ENCODE measurements at regions not wholly inside any gene's neighbourhood (a gene's known extent, or its start where the extent isn't known, plus 50 kb on each side); places are given as distances from the start of the nearest gene placed in this dataset.

DNA sequence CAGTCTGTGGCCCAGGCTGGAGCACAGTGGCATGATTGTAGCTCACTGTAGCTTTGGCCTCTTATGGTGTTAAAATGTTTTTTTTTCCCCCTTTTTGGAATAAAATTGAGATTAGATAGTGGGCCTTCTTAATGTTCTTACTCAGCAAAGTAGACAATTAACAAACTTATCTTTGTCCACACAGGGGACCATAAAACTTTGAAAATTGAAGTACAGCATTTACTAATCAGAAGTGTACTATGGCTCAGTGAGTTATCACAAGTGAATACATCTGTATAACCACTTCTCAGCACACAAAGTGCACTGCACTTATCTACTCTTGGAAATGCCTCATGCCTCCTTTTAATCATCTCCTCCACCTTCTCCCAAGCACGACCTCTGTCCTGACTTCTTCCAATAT lies 218.9 kb downstream of the PRDM2 start:
- no peak for DNase-seq (ENCODE audit: low read depth, low spot score)
- H3K27ac ChIP-seq: no peak overlapping the region

DNA sequence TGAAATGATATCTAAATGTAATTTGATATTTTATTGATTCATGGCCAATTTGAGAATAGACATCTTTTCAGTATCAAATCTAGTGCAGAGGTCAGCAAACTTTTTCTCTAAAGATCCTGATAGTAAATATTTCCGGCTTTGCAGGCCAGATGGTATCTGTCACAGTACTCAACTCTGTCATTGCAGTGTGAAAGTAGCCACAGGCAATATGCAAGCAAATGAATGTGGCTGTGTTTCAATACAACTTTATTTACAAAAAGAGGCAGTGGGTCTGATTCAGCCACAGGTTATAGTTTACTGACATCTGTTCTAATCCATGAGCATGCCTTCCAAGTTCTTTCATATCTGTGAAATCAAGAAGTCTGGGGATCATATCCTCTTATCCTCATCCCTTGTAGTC lies 221.2 kb downstream of the PRDM2 start:
- H3K27ac ChIP-seq: no peak overlapping the region
- DNase-seq (ENCODE audit: low read depth, low spot score): no peak

DNA sequence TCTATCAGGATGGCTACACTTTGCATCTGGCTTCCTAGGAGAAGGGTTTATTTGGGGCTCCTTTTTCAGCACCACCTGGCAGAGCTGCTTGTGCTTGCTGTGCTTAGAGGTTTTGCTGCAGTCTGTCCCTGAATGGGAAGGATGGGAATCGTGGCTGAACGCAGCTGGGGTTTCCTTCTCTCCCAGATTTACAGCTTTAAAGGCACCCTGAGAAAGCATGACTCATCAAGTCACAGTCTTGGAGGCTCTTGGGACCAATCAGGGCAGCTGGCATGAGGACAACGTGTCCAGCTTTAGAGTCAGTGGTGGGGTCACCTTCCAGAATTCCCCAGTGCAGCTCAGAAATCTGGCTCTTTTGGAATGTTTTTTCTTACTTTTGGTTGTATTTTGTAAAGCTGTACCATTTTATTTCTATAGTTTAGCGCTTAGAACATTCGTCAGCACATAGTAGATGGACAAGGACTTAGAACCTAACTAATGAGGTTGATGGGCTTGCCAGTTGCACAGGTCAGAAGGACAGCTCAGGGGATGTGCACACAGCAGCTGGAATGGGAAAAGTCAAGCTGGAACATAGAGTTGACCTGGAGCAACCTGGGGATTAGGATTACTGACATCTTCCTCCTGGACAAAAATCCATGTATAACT lies 222.6 kb downstream of the PRDM2 start:
- no peak overlapping the region for H3K27ac ChIP-seq
- no peak for DNase-seq (ENCODE audit: low read depth, low spot score)

DNA sequence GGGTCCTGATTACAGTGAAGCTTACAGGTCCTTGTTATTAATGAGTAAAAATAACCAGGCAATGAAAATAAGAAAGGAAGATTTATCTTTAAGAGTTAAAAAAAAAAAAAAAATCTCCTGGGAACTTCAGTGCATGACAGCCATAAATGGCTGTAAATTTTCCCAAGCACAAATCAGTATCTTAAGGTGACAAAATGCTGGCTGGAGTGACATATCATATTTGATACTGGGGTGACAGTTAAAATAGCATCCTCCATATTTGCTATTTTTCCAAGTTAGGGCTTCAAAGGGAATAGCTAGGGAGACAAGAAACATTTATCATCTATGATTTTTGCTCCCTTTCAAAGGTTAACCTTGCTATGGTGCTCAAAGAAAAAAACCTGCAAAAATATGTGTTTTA lies 226.6 kb downstream of the PRDM2 start:
- no peak overlapping the region for H3K27ac ChIP-seq
- no peak for DNase-seq (ENCODE audit: low read depth, low spot score)

DNA sequence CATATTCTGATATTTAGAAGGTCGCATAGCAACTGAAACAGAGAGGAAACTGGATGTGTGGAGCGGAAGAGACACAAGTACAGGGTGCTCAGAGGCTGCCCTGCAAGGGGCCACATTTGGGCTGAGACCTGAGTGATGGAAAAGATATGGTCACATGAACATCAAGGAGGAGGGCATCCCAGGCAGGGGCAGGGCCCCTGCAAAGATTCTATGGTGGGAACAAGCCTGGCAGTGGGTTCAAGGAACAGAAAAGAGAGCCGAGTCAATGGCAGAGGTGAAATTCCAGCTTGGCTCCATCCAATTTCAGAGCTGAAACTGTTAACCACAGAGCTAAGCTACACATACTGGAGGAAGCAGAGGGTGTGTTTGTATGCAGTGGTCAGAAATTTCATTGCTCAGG lies 227.7 kb downstream of the PRDM2 start:
- no peak for DNase-seq (ENCODE audit: low read depth, low spot score)
- H3K27ac ChIP-seq: no peak overlapping the region

DNA sequence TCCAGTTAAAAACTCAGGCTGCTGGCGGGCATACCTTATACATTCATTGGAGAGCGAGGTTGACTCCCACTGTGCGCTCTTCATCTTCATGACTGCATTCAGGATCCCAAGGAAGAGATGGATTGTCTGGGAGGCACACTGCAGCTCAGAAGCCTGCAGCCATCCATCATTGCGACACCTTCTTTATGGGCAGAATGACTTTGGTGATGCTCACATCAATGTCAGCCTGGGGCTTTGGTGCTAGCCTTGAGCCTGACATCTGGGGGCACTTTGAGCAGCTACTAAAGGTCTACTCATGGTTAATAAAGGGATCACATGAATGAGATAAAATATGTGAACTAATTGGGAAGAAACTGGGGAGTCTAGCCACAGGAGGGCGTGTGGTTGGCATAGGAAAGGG lies 229.3 kb downstream of the PRDM2 start:
- no peak for DNase-seq (ENCODE audit: low read depth, low spot score)
- H3K27ac ChIP-seq: no peak overlapping the region

DNA sequence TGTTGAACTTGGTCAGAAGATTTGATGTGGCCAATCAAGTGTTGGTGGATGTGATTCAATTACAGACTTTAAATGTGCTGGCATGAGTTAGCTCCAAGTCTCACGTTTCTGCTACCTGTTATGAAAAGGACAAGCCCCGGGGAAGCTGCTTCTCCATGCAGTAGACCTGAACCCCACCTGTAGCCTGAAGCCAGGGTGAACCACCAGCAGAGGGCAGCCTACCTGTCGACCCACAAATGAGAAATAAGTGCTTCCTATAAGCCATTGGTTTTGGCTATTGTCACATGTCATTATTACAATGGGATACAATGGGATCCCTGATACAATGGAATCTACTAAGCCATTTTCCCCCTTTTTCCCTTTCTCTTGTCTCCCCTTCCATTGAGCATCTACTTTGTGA lies 230.2 kb downstream of the PRDM2 start:
- no peak for DNase-seq (ENCODE audit: low read depth, low spot score)
- H3K27ac ChIP-seq: no peak overlapping the region

DNA sequence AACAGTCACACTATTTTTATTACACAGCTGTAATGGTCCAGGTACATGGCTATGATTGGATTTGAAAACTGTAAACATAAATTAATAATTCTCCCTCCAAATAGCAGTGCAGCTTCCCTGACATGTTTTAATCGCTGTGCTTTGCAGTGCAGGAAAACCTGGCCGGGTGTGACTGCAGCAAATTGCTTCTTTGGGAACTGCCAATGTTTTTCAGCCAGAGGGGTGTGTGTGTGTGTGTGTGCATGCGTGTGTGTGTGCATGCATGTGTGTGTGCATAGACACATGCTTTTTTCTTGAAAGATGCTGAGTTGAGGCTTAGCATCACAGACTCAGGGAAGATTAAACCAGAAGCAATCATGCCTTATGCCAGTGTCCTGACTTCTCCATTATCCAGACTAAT lies 231.2 kb downstream of the PRDM2 start:
- no peak overlapping the region for H3K27ac ChIP-seq
- DNase-seq (ENCODE audit: low read depth, low spot score): no peak

DNA sequence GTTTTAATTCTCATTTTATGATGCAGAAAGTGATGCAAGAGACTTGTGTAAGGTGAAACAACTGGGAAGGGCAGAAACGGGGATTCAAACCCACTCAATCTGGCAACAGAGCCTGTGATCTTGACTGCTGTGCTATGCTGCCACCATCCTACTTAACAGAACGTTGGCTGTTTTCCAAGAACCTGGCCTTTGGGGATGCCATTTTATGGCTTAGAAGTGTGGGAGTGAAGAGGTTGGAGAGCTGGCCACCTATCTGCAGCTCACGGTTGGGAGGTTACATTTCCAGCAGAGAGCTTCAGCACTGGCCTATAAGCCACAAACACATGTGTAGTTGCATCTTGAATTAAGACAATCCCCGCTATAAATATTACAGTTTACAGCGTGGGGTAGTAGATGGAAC lies 235.3 kb downstream of the PRDM2 start:
- DNase-seq (ENCODE audit: low read depth, low spot score): no peak
- no peak overlapping the region for H3K27ac ChIP-seq

DNA sequence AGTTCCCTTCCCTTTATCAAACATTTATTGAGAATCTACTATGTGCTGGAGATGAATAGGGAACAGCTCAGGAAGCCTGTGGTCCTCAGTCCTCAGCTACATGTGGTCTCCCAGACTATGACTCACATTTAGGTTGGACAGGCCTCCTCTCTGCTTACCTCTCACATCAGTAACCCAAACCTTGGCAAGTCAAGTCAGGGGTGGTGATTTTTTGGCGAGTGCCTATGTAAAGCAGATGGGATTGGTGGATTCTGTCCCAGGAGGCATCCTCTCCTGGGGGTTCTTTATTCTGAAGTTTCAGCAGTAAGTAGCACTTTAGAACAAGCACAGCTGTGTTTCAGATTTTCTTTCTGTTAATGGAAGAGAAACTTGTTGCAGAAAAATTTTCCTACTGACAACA lies 241.3 kb downstream of the PRDM2 start:
- DNase-seq (ENCODE audit: low read depth, low spot score): no peak
- H3K27ac ChIP-seq: no peak overlapping the region

DNA sequence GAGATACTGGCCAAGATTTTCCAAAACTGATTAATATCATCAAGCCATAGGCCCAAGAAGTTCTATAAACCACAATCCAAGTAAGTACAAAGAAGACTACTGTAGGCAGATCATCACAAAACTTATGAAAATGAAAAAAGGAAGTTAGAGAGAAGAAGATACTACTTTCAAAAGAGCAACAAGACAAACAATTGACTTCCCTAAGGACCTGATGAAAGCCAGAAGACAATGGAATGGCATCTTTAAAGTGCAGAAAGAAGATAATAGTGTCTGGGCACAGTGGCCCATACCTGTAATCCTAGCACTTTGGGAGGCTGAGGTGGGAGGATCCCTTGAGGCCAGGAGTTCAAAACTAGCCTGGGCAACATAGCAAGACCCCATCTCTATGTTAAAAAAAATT lies 243.1 kb downstream of the PRDM2 start:
- H3K27ac ChIP-seq: no peak overlapping the region
- DNase-seq (ENCODE audit: low read depth, low spot score): no peak

DNA sequence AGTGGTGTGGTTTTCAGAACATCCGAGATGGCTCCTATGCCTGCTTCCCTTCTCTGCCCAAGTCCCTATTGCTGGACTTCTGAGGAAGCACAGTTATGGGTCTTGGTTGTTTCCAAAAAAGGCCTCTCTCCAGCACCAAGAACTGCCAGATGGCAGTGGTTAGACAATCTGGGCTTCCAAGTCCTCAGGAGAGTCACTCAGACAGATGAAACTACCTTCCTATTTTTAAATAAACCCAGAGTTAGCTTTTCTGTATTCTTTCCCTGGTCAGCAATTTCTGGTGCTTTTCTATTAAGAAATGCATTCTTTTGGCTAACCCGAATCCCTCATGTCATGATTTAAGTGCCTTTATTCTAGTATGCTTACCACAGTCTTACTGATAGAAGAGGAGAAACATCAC lies 245.9 kb downstream of the PRDM2 start:
- DNase-seq (ENCODE audit: low read depth, low spot score): no peak
- no peak overlapping the region for H3K27ac ChIP-seq

DNA sequence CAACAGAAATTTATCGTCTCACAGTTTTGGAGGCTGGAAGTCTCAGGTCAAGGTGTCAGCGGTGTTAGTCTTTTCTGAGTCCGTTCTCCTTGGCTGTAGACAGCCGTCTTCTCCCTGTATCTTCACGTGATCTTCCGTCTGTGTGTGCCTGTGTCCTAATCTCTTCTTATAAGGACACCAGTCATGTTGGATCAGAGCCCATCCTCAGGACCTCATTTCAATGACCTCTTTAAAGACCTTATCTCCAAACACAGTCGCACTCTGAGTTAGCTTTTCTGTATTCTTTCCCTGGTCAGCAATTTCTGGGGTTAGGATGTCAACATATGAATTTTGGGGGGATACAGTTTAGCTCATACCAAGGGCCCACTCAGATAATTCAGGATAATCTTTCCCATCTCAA lies 247.7 kb downstream of the PRDM2 start:
- DNase-seq (ENCODE audit: low read depth, low spot score): no peak
- H3K27ac ChIP-seq: no peak overlapping the region

DNA sequence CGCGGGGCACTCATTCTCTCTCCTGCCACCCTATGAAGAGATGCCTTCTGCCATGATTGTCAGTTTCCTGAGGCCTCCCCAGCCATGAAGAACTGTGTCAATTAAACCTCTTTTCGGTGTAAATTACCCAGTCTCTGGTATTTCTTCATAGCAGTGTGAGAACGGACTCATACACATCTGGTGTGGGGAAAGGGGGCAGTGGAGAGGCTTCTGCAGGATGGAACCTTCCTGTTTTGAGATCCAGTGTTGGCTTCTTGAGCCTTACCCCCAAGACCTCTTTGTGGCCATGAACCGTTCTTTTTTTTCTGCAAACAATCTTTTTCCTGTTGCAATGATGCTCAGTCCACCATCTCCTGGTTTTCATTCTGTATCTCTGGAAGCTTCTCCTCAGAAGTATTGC lies 248.4 kb downstream of the PRDM2 start:
- no peak for DNase-seq (ENCODE audit: low read depth, low spot score)
- no peak overlapping the region for H3K27ac ChIP-seq

DNA sequence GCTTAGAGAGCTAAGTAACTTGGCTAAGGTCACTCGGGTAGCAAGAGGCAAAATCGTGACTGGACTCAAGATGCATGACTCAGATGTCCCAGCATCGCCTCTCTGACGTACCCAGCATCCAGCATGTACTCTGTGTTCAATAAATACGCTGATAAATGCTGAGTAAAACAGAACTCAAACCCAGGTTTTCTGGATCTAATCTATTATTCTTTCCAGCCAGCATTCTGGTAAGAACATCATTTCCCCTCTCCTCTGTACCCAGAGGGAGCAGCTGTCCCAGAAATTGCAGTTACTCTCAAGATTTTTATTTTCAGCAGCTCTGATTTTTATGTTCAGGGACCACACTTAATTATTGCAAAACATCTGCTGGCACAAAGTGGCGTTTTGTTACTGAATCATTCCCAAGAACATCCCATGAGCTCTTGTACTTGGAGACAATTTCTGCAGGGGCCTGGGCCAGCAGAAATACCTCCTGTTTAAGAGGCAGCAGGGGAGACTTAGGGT lies 249.0 kb downstream of the PRDM2 start:
- H3K27ac ChIP-seq: no peak overlapping the region
- no peak for DNase-seq (ENCODE audit: low read depth, low spot score)

DNA sequence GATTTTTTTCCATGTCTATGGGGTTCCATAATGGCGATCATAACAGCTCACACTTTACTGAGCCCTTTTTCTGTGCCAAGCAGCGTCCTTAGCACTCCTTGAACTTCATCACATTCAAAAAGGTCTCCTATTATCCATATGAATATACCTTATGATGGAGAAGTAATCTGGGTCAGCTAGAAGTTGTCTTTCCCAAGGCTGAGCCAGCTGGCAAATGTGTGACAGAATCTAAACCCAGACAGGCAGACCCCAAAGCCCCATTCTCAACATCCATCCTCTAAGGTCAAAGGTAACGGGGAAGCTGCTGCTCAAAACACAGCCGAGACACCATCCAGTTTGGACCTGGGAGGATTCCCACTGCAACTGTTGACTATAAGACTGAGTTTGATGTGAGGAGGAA lies 249.6 kb downstream of the PRDM2 start:
- H3K27ac ChIP-seq: no peak overlapping the region
- DNase-seq (ENCODE audit: low read depth, low spot score): no peak

DNA sequence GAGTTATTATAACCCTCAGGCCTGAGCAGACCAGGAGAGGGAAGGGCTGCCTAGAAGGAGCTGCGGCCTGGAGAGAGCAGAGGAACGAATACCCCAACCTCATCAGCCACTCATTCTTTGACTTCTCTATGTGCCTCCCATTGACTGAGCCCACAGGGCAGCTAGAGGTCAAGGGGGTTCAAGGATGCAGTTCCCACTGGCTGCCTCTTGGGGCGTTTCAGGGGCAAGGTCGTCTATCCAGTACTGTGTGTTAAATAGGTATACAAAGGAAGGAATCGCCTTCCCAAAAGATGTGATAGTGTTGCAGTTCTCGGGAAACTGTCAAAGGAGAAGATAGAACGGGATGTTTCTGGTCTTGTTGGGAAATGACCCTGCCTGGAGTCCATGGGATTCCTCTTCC lies 250.6 kb downstream of the PRDM2 start:
- DNase-seq (ENCODE audit: low read depth, low spot score): no peak
- H3K27ac ChIP-seq: no peak overlapping the region

DNA sequence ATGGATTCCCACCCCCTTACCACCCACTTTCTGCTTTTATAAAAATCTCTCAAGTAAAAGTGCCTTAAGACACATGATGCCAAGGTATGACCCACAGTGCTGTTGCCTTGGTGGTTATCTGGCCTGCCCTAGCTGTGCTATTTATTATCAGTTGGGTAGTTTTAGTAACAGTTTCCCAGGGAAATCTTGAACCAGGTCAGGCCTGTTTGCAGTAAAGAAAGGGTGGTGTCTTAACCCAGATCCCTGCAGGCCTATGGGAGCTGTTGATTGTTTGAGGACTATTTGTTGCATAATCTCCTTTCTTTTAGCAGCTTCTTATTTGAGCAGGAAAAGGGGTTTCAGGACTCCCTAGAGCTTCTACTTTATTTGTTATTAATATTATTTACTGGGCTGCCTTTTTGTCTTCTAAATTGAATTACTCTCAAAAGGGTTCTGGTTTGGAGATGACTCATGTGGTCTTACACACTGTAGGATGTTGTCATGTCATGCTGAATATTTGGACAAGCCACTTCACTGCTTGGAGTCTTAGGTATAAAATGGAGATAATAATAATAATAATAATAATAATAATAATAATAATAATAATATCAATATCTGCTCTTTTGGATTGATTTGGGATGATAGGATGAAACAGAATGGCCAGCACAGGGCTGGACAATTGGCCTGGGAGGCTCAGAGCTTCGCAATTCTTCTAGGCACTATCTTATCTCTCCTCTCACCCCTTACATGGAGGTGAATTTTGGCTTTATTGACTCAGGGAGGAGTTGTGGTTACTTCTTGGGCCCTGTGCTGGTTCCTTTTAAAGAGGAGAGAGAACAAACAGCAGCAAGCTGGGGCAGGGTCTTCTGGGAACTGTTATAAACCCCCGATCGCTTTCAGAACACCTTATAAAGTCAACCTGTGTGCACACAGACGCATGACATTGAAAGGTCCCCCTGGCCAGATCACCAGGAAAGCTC lies 252.1 kb downstream of the PRDM2 start:
- H3K27ac ChIP-seq: no peak overlapping the region
- no peak for DNase-seq (ENCODE audit: low read depth, low spot score)

DNA sequence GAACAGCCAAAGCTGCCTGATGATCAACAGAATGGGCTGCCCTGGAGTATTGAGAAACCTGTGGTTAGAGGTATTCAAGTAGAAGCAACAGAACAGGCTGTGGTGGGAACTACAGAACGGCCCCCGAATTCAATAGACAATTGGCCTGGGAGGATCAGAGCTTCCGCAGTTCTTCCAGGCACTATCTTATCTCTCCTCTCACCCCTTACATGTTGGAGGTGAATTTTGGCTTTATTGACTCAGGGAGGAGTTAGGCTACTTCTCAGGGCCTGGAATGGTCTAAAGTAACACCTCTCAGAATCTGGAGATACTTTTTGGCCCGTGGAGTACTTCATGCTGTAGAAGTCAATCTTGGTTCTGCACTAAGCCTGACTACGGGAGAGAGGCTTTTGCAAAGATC lies 253.0 kb downstream of the PRDM2 start:
- no peak for DNase-seq (ENCODE audit: low read depth, low spot score)
- H3K27ac ChIP-seq: no peak overlapping the region

DNA sequence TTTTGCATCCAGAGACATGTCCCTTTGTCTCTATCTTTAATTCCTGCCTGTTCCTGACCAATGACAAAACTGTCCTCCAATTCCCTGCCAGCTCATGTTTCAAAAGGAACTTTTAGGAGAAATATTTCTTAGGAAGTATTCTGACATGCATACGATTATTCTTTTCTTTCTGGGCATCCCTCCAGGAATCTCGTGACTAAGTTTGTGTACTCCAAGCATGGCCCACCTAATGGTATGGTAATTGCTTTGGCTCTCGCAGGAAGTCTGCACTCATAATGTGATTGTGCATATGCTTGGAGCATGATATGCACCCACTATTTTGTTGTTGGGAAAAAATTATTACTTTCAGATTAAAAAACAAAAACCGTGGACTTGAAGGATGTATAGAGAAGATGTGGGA lies 256.4 kb downstream of the PRDM2 start:
- DNase-seq (ENCODE audit: low read depth, low spot score): no peak
- H3K27ac ChIP-seq: no peak overlapping the region

DNA sequence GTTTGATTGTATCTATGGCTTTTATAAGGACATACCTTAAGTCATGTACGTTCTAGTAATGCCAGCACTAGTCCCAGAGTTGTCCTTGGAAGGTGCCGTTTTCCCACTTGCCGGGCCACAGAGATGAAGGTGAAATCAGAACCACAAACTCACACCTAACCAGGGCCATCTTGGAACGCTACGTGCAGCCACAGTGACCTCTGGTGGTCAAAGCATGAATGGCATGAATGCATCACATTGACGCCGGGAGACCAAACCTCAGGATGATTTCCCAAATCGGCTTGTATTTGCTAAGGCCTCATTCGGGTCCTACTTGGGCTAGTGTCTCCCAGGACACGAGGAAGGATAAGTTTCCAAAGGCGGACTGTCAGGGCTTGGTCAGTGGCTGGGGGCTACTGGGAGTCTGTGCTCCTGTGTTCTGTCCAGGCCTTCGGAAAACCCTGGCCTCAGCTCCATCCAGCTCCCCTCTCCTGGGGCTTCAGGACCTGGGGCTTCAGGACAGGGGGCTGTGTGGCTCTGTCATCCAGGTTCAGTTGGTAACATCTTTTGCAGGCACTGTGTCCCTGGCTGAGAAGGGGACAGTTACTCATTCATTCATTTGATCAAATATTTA lies 260.5 kb downstream of the PRDM2 start:
- DNase-seq (ENCODE audit: low read depth, low spot score): no peak
- no peak overlapping the region for H3K27ac ChIP-seq
